HG03442 (cell line): ENCODE measurements at regions not wholly inside any gene's neighbourhood (a gene's known extent, or its start where the extent isn't known, plus 50 kb on each side); places are given as distances from the start of the nearest gene placed in this dataset.
"Not testable (repeated sequence)": the region's sequence is repeated elsewhere in the genome, so short reads cannot be mapped to it uniquely, and the experiment has no call there.

Experiments used
- ATAC-seq: cut with Tn5 transposase; IDR thresholded peaks from one replicate; pipeline ENCODE4 v1.9.1; 2021; ENCODE audit warnings: mild to moderate bottlenecking, moderate library complexity; ENCODE audit not compliant: unreplicated experiment

GRCh38 chr20:53872561-53873229 is 197.7 kb downstream of the BCAS1 start:
- peak; percentile 31 for ATAC-seq

- no peak for ATAC-seq
Observed at GRCh38 chr20:53872081-53872541, 198.3 kb downstream of the BCAS1 start.

- ATAC-seq, result no peak
Observed at GRCh38 chr20:53871541-53871940, 198.9 kb downstream of the BCAS1 start.

- no peak for ATAC-seq
Observed at GRCh38 chr20:53870426-53871315, 199.7 kb downstream of the BCAS1 start.

GRCh38 chr20:53869466-53870258 is 200.7 kb downstream of the BCAS1 start:
- peak; percentile 64 for ATAC-seq

- ATAC-seq, result no peak
Observed at GRCh38 chr20:53867741-53868351, 202.5 kb downstream of the BCAS1 start.

- ATAC-seq, result no peak
Observed at GRCh38 chr20:53866794-53867740, 203.3 kb downstream of the BCAS1 start.

GRCh38 chr20:53865901-53866793 is 204.2 kb downstream of the BCAS1 start:
- ATAC-seq, result no peak

GRCh38 chr20:53864765-53865683 is 205.4 kb downstream of the BCAS1 start:
- ATAC-seq, result not testable (repeated sequence)

- ATAC-seq, result not testable (repeated sequence)
Observed at GRCh38 chr20:53863923-53864641, 206.3 kb downstream of the BCAS1 start.

GRCh38 chr20:53863535-53863922 is 206.9 kb downstream of the BCAS1 start:
- ATAC-seq, result not testable (repeated sequence)

- not testable (repeated sequence) for ATAC-seq
Observed at GRCh38 chr20:53863039-53863438, 207.4 kb downstream of the BCAS1 start.

GRCh38 chr20:53862490-53862889 is 207.9 kb downstream of the BCAS1 start:
- ATAC-seq, result not testable (repeated sequence)

- ATAC-seq, result not testable (repeated sequence)
Observed at GRCh38 chr20:53862136-53862397, 208.3 kb downstream of the BCAS1 start.

GRCh38 chr20:53859684-53860083 is 210.7 kb downstream of the BCAS1 start:
- ATAC-seq, result no peak

GRCh38 chr20:53859009-53859408 is 211.4 kb downstream of the BCAS1 start:
- ATAC-seq, result not testable (repeated sequence)

- ATAC-seq, result not testable (repeated sequence)
Observed at GRCh38 chr20:53858516-53858915, 211.9 kb downstream of the BCAS1 start.
